GM21390 (cell line): ENCODE measurements at regions not wholly inside any gene's neighbourhood (a gene's known extent, or its start where the extent isn't known, plus 50 kb on each side); places are given as distances from the start of the nearest gene placed in this dataset.

Experiments
- ATAC-seq: cut with Tn5 transposase; IDR thresholded peaks from one replicate; pipeline ENCODE4 v1.9.1; 2021; ENCODE audit not compliant: unreplicated experiment

DNA sequence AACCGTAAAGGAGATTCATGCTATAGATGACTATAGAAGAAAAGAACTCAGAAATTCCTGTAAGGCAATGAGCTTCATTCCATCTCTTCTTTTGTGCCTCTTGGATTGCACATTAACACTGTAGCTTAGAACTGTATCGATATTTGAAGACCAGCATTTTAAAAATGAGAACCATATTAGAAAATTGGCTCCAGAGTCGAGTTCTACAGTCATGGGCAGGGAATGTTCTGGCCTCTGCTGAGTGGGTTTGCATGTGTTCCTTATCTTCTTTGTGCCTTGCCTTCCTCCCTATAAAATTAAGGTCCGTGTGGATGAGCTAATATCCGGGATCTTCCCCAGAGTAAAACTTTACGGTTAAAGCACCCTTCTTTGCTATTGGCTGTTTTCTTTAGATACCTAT lies 77.4 kb upstream of the PLCL2 start:
- ATAC-seq: no peak

GRCh38 chr3:16808393-16809107 lies 76.2 kb upstream of the PLCL2 start:
- no peak for ATAC-seq

DNA sequence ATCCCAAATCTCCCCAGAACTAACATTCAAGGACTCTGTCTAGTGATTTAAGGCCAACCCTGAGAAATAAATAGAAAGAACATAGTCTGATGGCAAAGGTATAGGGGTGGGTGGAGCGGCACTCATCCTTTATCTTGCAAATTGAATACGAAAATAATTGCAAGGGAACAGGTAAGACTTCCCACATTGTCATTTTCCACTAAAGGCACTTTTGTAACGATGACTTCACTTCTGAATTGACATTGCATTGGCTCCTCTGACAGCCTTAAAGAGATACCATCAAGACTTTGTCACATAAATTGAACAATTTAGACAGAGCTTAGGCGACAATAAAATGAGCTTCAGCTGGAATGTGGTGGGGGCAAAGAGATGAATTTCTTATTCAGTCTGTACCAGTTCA lies 75.3 kb upstream of the PLCL2 start:
- no peak for ATAC-seq

DNA sequence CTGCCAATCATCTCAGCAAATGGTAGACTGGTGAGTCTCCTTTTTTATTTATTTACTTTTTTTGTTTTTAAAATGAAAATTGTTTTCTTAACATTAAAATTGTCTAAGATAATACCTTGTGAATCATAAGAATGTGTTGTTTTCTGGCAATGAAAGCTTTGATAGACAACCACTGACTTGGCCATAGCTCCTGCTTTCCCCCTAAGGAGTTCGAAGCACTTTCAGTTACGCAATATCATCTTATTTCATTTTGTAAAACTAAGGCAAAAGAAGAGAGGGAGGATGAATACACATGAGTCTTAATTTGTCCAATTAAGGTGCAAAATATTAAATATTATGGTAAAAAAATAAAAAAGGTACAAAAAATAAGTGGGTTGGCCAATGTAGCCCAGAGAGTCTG lies 74.8 kb upstream of the PLCL2 start:
- no peak for ATAC-seq

DNA sequence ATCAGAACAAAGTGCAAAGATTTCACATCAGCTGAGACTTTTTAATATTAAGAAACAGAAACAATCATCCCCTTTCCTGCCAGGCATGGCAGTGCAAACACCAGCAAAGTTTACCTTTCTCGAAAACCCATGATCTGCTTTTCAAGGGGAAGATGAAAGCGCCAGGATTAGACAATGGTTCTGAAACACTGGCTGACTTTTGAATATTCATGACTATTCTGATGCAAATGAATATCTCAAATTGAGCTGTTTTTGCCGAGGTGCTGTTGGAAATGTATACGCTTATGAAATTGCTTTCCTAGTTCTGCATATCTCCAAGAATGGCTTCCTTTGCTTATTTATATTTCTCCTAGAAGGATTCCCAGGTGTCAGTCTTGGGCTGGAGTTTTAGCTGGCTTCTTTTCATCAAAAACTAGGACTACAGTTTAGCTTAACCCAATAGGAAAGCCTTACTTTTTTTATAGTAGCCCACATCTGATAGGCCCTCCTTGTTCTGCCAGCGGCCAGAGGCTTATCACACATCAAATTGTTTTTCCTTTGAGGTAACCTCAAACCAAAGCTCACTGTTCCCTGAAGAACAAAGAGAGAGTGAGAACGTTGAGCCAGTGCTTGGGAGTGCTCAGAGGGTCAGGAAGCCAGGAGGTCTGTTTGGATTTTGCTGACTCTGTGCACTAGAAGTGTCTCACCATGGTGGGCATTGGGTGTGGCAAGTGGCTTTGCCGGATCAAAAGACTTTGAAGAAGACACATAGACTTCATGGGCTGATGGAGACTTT lies 74.0 kb upstream of the PLCL2 start:
- no peak for ATAC-seq

- ATAC-seq: no peak
Measured at GRCh38 chr3:16811950-16812349, 72.8 kb upstream of the PLCL2 start.

- no peak for ATAC-seq
Measured at GRCh38 chr3:16813336-16813735, 71.4 kb upstream of the PLCL2 start.

DNA sequence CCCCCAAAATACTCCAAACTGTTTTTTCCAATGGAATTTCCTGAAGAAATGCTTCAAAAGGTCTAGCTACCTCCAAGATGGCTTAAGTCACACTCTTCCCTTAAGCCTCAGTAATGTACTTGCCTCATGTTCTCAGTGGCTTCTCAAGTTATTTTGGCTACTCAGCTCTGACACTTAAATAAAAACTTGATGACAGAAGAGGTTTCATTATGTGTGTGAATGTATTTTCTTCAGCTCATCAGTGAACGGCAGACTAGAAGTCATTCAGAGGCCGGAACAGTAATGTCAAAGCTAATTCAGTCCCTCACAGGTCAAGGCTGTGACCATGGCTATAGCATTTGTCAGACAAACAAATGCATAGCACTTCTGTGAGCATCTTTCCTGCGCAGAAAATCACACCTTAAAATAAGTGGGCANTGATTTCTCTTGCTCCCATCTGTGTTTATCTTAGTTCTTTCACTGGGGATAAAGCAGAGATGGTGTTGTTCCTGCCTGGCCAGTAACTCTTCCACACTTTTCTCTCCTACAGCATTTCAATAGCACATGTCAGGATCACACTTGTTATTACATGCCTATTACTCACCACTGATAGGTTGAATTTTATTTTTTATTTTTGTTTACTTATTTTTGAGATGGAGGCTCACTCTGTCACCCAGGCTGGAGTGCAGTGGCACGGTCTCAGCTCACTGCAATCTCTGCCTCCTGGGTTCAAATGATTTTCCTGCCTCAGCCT lies 68.5 kb upstream of the PLCL2 start:
- ATAC-seq: peak; percentile 93

- no peak for ATAC-seq
Measured at GRCh38 chr3:16817197-16817596, 67.6 kb upstream of the PLCL2 start.

DNA sequence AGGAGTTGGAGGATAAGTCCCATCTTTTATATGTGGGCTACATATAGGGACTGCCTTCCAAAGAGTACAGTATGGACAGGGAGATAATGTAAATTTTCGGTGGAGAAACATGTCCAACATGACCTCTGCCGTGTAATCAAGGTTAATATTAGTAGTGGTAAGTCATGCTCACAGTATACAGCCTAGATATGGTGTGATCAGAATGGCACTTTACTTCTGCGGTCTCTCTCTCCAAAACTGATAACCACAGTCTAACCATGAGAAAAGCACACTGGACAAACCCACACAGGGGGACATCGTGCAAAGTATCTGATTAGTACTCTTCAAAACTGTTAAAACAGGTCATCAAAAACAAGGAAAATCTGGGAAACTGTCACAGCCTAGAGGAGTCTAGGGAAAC lies 66.6 kb upstream of the PLCL2 start:
- ATAC-seq: no peak

DNA sequence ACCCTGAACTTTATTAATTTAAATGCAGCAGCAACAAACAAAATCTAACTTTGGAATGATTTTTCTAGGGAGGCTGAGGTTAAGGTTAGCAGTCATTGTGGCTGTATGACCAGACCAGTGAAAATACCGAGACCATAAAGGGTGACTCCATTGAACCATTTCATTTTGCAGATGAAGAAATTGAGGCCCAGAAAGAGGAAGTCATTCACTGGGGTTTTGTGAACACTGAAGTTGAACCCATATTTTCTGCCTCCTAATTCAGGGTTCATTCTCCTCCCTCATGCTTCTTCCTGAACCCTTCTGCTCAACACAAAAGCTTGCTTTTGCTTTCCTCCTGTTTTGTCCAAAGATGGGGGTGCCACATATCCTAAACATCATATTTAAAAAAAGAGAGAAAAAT lies 65.8 kb upstream of the PLCL2 start:
- no peak for ATAC-seq

- no peak for ATAC-seq
Measured at GRCh38 chr3:16820485-16820884, 64.3 kb upstream of the PLCL2 start.

GRCh38 chr3:16821053-16821452 lies 63.7 kb upstream of the PLCL2 start:
- ATAC-seq: no peak

- peak; percentile 81 for ATAC-seq
Measured at GRCh38 chr3:16824081-16824696, 60.6 kb upstream of the PLCL2 start.

DNA sequence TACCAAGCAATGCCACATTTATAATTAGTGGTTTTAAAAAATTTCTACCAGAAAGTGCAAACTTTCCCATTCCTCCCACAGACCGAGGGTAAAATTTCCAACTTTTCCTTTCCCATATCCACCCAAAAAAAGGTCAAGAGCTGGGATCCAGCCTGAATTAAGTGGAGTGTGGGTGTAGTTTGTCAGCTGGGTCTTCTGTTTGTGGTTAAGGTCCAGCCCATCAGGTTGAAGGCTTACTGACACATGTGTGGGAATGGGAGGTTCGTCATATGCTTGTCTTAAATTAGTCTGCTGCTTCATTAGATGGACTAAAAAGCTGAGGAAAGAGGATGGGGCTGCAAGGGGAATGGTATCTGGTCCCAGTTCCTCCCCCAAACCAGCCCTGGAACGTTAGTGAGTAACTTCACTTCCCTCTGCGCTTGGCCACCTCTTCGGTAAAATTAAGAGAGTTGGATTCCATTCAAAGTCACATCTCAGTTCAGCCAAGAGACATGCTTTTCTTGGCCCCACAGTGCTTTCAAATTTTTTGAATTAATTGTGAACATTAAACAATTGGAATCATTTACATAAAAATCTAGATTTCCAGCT lies 59.0 kb upstream of the PLCL2 start:
- ATAC-seq: no peak

DNA sequence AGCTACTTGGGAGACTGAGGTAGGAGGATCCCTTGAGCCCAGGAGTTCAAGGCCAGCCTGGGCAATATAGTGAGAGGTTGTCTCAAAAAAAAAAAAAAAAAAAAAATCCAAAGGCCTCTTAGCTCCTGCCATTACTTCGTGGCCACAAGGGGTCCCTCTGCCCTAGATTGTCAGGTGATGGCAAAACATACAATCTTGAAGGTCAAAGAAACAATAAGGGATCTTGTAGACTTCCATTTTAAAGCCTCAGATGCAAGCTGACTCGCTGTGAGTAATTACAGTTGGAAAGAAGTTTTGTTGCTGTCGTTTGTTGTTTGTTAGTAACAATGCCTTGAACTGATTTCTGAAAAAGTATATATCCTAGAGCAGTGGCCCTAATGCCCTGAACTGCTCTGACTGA lies 55.9 kb upstream of the PLCL2 start:
- peak; percentile 50 for ATAC-seq

DNA sequence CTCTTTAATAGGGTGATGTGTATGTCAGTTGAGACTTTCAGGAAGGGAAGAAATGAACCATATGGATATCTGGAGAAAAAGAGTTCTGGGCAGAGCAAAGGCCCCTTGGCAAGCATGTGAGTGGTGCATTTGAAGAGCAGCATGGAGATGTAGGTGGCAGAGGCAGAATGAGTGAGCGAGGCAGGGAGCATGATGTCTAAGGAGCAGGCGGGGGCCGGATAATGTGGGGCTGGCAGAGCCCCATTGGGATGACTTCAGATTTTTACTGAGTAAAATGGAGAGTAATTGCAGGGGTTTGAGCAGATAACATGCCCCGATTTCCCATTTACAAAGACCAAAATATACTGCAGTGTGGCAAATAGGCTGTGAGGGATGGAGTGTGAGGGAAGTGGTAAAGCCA lies 52.9 kb upstream of the PLCL2 start:
- ATAC-seq: no peak

DNA sequence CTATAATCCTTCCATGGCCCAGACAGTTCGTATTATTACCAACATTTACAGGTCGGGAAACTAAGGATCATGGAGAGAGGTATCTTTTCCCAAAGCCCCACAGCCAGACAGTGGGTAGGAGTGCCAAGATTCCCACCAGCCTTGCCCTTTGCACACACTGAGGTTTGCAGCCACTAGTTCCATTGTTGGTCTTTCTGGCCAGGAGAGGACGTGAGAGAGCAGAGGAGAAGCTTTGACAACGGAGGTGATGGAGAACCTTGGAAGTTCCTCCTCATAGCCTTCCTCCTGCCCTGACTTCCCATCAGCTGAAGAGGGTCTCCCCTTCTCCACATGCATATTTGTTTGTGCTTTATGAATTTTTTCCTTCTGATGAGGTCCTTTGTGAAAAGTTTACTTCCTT lies 50.5 kb upstream of the PLCL2 start:
- ATAC-seq: no peak

DNA sequence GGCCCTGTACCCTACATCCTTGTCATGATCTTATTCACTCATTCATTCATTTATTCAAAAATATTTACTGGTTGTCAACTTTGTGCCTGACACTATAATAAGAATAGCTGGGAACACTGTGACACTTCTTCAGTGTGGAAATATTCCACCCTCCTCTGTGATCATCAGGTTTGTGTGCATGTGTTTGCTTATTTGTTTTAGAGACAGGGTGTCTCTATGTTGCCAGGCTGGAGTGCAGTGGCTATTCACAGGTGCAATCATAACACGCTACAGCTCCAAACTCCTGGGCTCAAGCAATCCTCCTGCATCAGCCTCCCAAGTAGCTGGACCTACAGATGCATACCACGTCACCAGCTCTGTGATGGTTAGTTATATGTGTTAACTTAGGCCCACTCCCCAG lies 50.0 kb upstream of the PLCL2 start:
- ATAC-seq: no peak
